GM19239 (cell line): ENCODE measurements at regions not wholly inside any gene's neighbourhood (a gene's known extent, or its start where the extent isn't known, plus 50 kb on each side); places are given as distances from the start of the nearest gene placed in this dataset.
"Not testable (repeated sequence)": the region's sequence is repeated elsewhere in the genome, so short reads cannot be mapped to it uniquely, and the experiment has no call there.

Source experiments
- DNase-seq: peaks from one replicate; pipeline ENCODE4 v3.0.0; 2011; ENCODE audit warnings: low spot score; ENCODE audit not compliant: insufficient read length
- FAIRE-seq: peaks from 2 replicates; lab custom pipeline; 2011; peaks lifted over from hg19 to GRCh38; lab: Jason Lieb, UNC

DNA sequence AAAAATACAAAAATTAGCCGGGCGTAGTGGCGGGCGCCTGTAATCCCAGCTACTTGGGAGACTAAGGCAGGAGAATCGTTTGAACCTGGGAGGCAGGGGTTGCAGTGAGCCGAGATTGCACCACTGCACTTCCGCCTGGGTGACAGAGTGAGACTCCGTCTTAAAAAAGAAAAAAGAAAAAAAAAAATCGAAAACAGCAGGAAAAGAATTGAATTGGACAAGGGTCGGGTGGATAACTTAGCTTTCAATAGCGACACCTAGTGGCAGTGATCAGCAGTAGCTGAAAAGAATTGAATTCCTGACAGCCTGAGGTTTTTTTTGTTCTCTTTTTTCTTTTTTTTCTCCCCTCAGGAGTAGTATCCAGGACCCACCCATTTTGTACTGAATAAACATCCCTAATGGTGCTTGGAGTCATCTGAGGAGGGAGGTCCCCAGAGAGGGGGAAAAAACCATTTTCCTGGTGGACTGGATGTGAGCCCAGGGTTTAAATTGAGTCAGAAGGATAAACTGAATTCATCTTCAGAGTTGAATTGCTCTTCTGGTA is 55.1 kb downstream of the CYCS start:
- FAIRE-seq = peak; percentile 70
- DNase-seq = peak; percentile 43

DNA sequence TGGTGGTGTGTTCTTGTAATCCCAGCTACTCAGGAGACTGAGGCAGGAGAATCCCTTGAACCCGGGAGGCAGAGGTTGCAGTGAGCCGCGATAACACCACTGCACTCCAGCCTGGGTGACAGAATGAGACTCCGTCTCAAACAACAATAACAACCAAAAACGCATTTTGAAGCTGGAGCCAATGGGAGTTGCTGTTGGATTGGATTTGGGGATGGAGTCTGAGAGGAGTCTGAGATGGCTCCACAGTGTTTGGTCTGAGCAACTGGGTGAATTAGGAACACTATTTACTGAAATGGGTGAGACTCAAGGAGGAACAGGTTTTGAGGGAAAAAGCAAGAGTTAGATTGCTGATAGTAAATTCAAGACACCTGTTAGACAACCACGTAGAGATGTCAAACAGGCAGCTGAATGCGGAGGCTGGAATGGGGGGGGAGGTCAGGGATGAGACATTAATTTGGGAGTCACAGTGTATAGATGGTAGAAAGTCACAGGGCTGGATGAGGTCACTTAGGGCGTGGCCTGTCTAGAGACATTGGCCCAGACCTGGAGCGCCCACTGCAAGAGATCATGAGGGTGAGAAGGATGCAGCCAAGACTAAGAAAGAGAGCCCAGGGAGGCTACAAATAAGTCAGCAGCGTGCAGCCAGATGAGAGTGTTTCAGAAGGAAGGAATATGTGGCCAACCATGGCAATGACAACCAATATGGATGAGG is 56.4 kb downstream of the CYCS start:
- no peak for DNase-seq
- FAIRE-seq = no peak

- no peak for DNase-seq
- FAIRE-seq = no peak
These were observed 57.1 kb downstream of the CYCS start for GRCh38 chr7:25067726-25068501.

GRCh38 chr7:25066253-25066652 is 58.8 kb downstream of the CYCS start:
- no peak for DNase-seq
- no peak for FAIRE-seq

DNA sequence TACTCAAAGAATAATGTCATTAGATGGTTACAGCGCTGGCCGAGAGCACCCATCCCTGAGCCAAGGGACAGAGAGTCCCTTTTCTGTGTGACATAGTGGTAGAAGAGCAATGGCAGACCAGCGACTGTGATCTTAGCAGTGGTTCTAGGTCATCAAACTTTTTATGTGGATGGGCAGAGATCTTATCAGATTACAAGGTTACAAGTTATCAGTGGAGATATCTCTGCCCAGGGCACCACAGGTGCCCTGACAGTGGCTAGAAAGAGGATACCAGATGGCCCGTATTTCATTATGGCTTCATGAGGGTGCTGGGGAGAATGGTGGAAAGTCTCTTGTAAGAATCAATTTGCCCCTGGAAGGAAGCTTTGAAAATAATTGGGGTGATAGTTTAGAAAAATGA is 62.7 kb downstream of the CYCS start:
- DNase-seq (no peak), FAIRE-seq (no peak)

DNA sequence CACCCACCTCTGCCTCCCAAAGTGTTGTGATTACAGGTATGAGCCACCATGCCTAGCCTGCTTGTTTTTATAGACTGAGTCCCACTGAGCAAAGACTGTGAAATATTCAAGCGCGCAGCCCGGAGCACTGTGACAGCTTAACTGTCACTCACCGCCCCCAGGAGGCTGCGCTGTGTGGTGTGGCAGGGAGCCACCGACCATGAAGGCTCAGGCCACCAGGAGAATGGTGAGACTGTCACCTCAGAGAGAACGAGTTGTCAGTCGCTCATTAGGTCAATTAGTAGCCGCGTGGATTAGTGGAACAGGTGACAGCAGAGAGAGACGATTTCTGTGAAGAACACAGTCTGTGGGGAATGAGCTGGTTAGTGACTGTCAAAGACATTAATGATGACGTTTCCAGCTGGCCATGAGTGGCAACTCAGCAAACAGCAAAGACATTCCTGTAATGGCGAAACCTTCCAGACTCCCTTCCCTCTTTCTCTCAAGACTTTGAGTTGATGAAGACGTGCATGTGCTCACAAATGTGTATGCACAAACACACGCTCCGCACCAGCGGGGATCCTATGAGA is 64.5 kb downstream of the CYCS start:
- FAIRE-seq (no peak), DNase-seq (no peak)

DNA sequence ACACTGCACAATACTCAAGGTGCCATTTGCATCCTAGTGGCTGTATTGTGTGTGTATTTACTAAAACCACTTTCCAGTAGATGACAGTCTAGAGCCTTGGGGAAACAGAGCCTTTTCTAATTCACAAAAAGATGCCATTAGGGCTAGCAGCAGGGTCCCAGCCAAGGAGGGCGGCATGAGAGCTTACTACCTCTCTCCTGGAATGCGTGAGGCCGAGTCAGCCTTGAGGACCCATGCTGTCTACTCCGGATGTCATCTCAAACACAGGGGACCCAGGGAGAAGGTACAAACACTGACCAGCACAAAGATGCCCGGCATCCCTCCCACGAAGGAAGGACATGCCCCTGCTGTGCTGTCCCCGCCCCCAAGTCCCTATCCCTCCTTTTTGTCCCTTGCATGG is 65.5 kb downstream of the CYCS start:
- no peak for FAIRE-seq
- no peak for DNase-seq

DNA sequence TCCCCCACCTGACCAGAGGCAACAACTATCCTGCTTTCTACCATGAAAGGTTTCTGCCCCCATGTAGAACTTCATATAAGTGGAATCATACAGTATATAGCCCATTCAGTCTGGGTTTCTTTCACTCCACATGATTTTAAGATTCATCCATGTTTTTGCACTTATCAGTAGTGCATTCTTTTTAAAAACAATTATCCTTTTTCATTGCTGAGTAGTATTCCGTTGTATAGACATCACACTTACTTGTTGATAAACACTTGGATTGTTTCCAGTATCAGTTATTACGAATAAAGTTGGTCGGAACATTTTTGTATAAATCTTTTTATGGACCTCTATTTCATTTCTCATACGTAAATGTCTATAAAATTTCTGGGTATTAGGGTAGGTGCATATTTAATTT is 68.7 kb downstream of the CYCS start:
- FAIRE-seq (no peak), DNase-seq (no peak)

GRCh38 chr7:25055520-25056220 is 69.4 kb downstream of the CYCS start:
- FAIRE-seq (no peak), DNase-seq (no peak)

DNA sequence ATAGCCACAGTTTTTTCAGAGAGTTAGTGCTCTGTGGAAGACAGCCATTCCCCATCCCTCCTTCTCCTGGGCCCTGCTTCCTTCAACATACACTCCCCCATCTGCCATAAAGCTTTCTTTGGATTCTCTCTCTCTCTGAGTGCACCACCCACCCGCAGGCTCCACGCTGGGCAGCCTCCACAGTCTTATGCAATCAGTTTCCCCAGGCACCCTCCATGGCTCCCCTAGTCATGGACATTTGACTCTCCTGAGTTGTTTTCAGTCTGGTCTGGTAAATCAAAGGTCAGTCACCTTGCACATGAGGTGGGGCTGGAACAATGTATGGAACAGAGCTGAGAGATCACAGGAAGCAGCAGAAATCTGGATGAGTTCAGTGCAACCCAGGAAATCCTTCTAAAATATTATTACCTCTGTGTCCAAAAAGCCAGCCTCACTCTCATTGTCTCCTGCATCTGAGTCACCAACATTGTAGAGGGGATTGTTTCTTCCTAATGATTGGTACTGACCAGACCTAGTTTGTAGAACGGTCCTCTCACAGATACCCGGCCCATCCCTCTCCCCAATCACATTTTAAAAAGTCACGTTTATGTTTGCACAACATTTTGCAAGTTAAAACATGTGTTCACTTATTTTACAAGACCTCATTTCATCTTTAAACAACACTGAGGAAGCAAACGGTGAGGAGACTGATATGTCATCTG is 70.1 kb downstream of the CYCS start:
- FAIRE-seq (no peak), DNase-seq (no peak)

DNA sequence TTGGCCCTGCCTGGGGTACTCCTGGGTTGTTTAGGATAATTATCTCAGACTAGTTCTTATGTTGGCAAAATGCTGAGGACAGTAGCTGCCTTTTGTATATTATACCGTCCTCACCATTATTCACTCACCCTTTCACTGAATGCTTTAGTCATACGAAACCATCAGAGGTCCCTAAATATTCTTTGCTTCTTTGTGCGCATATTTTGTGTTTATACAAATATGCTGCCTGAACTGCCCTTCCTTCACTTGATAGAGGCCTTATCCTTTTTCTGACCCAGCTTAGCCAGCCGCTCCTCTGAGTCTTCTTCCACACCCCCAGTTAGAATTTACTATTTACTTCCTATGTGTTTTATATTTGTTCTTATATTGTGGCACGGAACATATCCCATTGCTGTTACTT is 70.2 kb upstream of the OSBPL3 start:
- DNase-seq (no peak), FAIRE-seq (no peak)

GRCh38 chr7:25048444-25048834 is 68.5 kb upstream of the OSBPL3 start:
- FAIRE-seq = no peak
- DNase-seq = no peak

DNA sequence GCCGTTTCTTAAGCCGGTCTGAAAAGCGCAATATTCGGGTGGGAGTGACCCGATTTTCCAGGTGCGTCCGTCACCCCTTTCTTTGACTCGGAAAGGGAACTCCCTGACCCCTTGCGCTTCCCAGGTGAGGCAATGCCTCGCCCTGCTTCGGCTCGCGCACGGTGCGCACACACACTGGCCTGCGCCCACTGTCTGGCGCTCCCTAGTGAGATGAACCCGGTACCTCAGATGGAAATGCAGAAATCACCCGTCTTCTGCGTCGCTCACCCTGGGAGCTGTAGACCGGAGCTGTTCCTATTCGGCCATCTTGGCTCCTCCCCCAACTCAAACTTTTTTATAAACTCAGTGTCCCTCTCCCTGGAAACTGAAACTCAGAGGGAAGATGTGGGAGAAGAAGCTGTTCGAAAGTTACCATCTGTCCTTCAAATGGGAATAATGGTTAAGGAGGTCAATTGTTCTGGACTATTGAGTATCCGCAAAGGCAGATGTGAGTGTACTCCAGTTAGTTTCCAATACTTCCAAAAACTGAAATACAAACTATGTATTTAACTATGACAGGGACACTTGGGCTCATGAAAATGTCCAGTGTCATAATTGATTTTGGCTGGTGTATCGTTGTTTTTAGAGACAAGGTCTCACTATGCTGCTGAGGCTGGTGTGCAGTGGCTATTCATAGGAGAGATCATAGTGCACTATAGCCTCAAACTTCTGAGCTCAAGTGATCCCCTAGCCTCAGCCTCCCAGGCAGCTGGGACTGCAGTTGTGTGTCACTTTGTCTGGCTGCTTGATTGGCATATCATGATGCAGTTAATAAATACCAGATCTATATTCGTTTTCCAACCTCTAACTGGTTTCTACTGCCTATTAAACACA is 67.8 kb upstream of the OSBPL3 start:
- not testable (repeated sequence) for DNase-seq, FAIRE-seq

- FAIRE-seq (no peak), DNase-seq (no peak)
These were observed 57.3 kb upstream of the OSBPL3 start for GRCh38 chr7:25037325-25037724.

DNA sequence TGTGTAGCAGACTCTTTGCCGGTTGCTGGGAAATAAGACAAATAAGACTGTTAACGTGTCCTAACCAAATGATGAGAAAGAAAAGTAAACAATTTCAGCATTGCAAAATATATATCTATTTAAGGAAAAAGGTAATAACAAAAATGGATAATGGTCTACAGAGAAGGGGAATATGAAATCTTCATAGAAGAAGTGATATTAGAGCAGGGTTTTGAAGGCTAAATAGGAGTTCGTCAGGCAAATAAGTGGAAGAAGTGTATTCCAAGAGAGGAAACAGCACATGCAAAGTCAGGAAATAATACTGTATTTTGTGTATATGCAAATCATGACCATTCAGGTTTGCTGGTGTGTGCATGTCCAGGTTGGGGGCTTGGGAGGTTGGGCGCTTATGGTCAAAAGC is 55.3 kb upstream of the OSBPL3 start:
- FAIRE-seq (no peak), DNase-seq (no peak)

DNA sequence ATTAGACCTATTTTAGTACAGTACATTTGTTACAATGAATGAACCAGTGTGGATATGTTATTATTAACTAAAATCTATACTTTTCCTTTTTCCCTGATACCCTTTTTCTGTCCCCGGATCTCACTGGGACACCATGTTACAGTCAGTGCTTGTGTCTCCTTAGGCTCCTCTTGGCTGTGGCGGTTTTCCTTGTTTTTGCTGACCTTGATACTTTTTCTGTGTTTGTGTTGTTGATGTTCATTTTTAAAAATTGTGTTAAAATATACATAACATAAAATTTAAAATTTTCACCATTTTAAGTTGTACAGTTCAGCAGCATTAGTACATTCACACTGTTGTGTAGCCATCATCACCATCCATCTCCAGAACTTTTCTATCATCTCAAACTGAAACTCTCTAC is 54.2 kb upstream of the OSBPL3 start:
- FAIRE-seq (no peak), DNase-seq (no peak)

- DNase-seq (no peak), FAIRE-seq (no peak)
These were observed 53.1 kb upstream of the OSBPL3 start for GRCh38 chr7:25032774-25033743.

GRCh38 chr7:25031432-25031831 is 51.5 kb upstream of the OSBPL3 start:
- peak; percentile 16 for DNase-seq
- FAIRE-seq = no peak
